ENCODE measurements at regions not wholly inside any gene's neighbourhood (a gene's known extent, or its start where the extent isn't known, plus 50 kb on each side); places are given as distances from the start of the nearest gene placed in this dataset.

DNA sequence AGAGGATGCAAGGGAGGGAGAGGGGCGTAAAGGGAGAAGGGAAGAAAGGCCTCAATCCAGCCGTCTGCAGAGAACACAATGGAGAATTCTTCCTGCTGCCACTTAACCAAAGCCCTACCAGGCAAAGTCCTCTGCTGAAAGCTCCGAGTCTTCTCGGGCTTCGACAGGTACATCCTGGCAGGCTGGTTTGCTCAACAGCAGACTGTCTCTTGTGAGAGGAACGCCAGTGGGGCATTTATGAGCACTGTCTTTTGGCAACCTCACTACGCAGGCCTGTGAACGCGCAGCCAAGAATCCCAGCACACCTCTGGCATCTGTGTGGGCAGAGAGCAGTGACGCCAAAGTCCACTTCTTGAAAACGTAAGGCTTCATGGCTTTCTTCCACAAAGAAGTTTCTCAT, 207.5 kb upstream of the FAM9B start:
- no peak for DNase-seq (ENCODE audit: extremely low read depth, low read depth)
- TF ChIP-seq, protein P1, sequence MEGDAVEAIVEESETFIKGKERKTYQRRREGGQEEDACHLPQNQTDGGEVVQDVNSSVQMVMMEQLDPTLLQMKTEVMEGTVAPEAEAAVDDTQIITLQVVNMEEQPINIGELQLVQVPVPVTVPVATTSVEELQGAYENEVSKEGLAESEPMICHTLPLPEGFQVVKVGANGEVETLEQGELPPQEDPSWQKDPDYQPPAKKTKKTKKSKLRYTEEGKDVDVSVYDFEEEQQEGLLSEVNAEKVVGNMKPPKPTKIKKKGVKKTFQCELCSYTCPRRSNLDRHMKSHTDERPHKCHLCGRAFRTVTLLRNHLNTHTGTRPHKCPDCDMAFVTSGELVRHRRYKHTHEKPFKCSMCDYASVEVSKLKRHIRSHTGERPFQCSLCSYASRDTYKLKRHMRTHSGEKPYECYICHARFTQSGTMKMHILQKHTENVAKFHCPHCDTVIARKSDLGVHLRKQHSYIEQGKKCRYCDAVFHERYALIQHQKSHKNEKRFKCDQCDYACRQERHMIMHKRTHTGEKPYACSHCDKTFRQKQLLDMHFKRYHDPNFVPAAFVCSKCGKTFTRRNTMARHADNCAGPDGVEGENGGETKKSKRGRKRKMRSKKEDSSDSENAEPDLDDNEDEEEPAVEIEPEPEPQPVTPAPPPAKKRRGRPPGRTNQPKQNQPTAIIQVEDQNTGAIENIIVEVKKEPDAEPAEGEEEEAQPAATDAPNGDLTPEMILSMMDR (IDR thresholded peaks at IDR 0.05; ENCODE audit: low read depth, low read length, missing control alignments), result no peak
- no peak overlapping the region for H3K4me3 ChIP-seq (replicated peaks; ENCODE audit: low read depth, low read length)

DNA sequence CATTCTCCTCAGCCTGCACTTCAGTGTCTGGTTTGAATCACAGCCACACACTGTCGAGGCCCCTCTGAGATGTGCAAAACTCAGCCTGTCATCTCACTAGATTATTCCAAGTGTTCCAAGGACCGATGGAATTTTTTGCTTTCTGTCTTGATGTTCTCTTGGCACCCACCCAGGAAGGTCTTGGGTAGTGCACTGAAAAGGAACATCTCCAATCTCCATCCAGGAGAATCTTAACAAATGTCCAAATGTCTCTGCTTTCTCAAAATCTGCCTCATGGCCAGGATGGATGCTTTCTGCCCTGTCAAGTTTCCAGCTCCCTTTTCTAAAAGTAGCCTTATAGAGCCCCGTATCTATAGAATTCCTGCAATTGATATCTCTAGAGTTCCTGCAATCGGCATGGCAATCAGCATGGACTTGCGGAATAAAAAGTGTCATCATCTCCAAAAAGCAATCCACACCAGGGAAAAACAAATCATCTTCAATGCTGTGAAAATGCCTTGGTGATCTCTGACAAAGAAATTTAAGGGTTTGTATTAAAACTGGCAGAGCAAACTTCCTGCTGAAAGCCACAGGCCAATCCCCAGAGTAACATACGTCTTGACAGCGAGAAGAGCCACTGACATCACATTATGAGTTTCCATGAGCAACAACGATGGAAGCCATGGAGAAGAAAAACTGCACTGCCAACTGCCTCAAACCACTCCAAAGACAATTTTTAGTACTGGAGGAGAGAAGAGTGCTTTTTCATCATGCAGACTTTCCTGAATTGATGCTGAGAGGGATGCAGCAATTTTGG, 215.3 kb upstream of the FAM9B start:
- no peak for DNase-seq (ENCODE audit: extremely low read depth, low read depth)
- TF ChIP-seq, protein P1 (IDR thresholded peaks at IDR 0.05; ENCODE audit: low read depth, low read length, missing control alignments), result no peak
- H3K4me3 ChIP-seq (replicated peaks; ENCODE audit: low read depth, low read length), result no peak overlapping the region

DNA sequence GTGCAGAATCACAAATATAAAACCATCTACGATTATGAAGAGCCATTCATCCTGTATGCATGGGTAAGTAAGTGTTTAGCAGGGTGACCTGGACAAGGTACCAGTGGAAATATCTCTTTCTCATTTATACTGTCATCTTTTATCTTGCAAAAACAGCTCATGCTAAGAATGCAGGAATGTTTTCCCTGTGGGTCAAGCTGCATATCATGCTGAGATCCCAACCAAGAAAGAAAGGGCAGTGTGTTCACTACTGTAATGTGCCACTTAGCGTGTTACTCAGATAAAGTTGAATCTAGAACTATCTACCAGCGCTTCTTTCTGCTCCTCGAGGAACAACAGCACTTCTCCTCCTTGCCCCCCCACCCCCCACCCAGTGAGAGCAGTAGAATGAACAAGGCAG, 212.7 kb upstream of the TBL1X start:
- TF ChIP-seq, protein P1 (IDR thresholded peaks at IDR 0.05; ENCODE audit: low read depth, low read length, missing control alignments), result no peak
- DNase-seq (ENCODE audit: extremely low read depth, low read depth), result no peak
- H3K4me3 ChIP-seq (replicated peaks; ENCODE audit: low read depth, low read length), result no peak overlapping the region

DNA sequence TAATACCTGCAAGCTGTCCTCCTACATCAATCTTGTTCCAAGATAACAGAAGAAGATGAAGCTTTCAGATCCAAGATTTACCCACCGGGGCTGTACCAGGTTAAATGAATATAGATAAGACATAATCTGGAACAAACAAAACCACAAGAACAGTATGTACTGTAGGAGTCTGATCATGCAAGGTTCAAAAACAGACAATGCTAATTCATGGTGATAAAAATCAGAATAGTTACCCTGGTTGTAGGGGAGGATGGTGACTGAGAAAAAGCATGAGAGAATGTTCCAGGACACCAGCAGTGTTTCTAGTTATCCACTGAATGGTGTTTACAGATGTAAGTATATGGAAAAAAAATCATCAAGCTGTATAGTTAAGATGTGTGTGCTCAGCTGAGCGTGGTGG, 211.6 kb upstream of the TBL1X start:
- DNase-seq (ENCODE audit: extremely low read depth, low read depth), result no peak
- TF ChIP-seq, protein P1 (IDR thresholded peaks at IDR 0.05; ENCODE audit: low read depth, low read length, missing control alignments), result no peak
- H3K4me3 ChIP-seq (replicated peaks; ENCODE audit: low read depth, low read length), result no peak overlapping the region

DNA sequence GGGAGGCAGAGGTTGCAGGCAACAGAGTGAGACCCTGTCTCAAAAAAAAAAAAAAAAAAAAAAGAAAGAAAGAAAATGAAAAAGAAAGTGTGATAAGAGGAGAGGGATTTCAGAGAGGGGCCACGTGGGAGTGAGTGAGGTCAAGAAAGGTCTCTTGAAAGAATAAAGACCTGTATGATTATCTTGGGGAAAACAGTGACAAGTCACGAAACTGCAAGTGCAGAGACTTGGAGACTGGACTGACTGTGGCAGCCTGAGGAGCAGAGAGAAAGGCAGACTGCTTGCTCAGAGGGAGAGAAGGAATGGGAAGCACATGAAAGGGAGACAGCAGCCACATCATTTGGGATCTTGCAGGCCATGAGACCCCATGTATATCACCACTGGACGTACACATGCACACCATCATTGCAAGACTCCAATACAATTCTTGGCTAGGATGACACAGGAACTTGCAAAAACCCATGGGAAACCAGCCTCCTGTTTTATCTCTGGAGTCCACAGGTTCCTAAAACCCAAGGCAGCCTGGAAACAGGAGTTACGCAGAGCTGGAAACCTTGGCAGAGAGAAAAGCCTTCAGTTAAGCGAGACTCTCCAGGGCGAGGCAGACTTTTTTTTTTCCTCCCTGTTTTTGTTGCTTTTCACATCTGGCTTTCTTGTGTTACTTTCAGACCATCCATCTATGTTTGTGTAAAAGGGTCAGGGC, 207.0 kb upstream of the TBL1X start:
- DNase-seq (ENCODE audit: extremely low read depth, low read depth), result no peak
- no peak overlapping the region for H3K4me3 ChIP-seq (replicated peaks; ENCODE audit: low read depth, low read length)
- TF ChIP-seq, protein P1 (IDR thresholded peaks at IDR 0.05; ENCODE audit: low read depth, low read length, missing control alignments), result no peak

DNA sequence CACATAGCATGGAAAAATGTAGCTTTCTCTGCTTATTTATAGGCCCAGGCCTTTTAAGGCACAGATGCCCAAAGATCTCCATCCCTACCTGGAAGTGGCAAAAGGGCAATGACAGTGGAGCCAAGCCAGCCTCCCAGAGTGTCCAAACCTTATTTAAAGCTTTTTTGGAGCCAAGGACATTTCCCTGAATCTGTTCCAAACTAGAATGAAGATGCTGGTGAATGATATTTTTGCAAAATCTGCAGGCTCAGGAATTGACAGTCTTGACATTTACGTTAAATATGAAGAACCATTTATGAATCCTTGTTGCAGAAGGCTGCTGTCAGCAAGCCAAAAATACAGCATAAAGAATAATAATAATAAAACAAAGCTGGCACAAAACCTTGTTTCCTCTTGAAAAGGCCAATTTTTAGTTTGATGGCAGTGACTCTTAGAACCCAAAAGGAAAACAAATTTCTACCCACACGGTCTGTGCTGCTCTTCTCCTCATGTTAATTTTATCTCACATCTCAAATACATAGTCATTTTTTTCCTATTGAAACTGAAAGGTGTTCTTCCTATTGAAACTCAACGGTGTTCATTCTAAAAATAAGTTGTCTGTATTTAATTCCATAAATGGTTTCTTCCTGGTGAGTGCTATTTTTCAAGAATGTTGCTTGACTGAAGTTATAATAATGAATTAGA, 206.3 kb upstream of the TBL1X start:
- DNase-seq (ENCODE audit: extremely low read depth, low read depth), result no peak
- TF ChIP-seq, protein P1 (IDR thresholded peaks at IDR 0.05; ENCODE audit: low read depth, low read length, missing control alignments), result no peak
- H3K4me3 ChIP-seq (replicated peaks; ENCODE audit: low read depth, low read length), result no peak overlapping the region
